RWPE2 (cell line): ENCODE measurements at regions not wholly inside any gene's neighbourhood (a gene's known extent, or its start where the extent isn't known, plus 50 kb on each side); places are given as distances from the start of the nearest gene placed in this dataset.

ENCODE experiments used
- ATAC-seq: fragments of 200-7000 bp; cut with Tn5 transposase; 3 replicates; pipeline ENCODE4 v1.9.1; 2021; ENCODE audit warnings: low read depth
- DNase-seq: peaks from one replicate; pipeline ENCODE4 v3.0.0-alpha.2; 2020; ENCODE audit warnings: low spot score
- H3K27ac ChIP-seq: fragments of 450-650 bp; 2 replicates; pipeline ENCODE4 v1.5.1; 2017; ENCODE audit warnings: mild to moderate bottlenecking; ENCODE audit not compliant: poor library complexity, severe bottlenecking
- H3K27me3 ChIP-seq: fragments of 250-450 bp; sonication (Bioruptor Pico); 2 replicates; pipeline ENCODE4 v1.5.1; 2021; ENCODE audit warnings: mild to moderate bottlenecking, moderate library complexity; ENCODE audit not compliant: insufficient read depth, poor library complexity, severe bottlenecking
- H3K36me3 ChIP-seq: fragments of 250-450 bp; sonication (Bioruptor Pico); 2 replicates; pipeline ENCODE4 v1.5.1; 2020; ENCODE audit warnings: low read depth, mild to moderate bottlenecking, moderate library complexity
- H3K4me1 ChIP-seq: fragments of 250-450 bp; sonication (Bioruptor Pico); 2 replicates; pipeline ENCODE4 v1.5.1; 2021; ENCODE audit warnings: mild to moderate bottlenecking, moderate library complexity; ENCODE audit not compliant: insufficient read depth, poor library complexity, severe bottlenecking
- H3K4me3 ChIP-seq: fragments of 250-450 bp; sonication (Bioruptor Pico); 2 replicates; pipeline ENCODE4 v1.5.1; 2021; ENCODE audit warnings: mild to moderate bottlenecking, moderate library complexity; ENCODE audit not compliant: severe bottlenecking
- H3K9me3 ChIP-seq: fragments of 250-450 bp; sonication (Bioruptor Pico); 2 replicates; pipeline ENCODE4 v1.5.1; 2021; ENCODE audit warnings: mild to moderate bottlenecking, moderate library complexity; ENCODE audit not compliant: severe bottlenecking
- TF ChIP-seq, protein P1 (sequence below): fragments of 450-650 bp; IDR thresholded peaks from one replicate; pipeline ENCODE4 v1.5.1; 2017; ENCODE audit warnings: mild to moderate bottlenecking, moderate library complexity; ENCODE audit not compliant: poor library complexity, severe bottlenecking

DNA sequence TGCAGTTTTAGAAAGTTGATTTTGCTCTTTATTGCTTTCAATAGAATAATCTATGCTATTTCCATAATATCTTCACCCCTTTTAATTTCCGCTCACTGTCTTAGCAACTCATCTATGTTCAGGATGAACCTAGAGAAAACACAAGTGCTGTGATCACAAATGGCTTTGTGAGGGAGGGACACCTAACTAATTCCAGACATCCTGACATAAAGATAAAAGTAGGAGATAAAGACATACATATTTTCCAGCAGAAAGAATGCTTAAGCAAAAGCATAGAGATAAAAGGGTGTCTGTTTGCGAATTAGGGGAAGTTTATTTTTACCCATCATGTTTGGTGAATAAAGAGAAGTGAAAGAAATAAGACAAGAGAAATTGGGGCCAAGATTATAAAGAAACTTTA lies 254.2 kb downstream of the KCNJ2 start:
- TF ChIP-seq, protein P1, sequence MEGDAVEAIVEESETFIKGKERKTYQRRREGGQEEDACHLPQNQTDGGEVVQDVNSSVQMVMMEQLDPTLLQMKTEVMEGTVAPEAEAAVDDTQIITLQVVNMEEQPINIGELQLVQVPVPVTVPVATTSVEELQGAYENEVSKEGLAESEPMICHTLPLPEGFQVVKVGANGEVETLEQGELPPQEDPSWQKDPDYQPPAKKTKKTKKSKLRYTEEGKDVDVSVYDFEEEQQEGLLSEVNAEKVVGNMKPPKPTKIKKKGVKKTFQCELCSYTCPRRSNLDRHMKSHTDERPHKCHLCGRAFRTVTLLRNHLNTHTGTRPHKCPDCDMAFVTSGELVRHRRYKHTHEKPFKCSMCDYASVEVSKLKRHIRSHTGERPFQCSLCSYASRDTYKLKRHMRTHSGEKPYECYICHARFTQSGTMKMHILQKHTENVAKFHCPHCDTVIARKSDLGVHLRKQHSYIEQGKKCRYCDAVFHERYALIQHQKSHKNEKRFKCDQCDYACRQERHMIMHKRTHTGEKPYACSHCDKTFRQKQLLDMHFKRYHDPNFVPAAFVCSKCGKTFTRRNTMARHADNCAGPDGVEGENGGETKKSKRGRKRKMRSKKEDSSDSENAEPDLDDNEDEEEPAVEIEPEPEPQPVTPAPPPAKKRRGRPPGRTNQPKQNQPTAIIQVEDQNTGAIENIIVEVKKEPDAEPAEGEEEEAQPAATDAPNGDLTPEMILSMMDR, result no peak
- Histone ChIP-seq H3K27me3 (peaks cover 19% of the 10 kb centered on the region), H3K4me3 (no peak overlapping the region), H3K9me3 (no peaks in the 10 kb centered on the region), H3K36me3 (no peaks in the 10 kb centered on the region), H3K4me1 (no peaks in the 10 kb centered on the region), H3K27ac (no peak overlapping the region)
- ATAC-seq (no peak), DNase-seq (no peak)

DNA sequence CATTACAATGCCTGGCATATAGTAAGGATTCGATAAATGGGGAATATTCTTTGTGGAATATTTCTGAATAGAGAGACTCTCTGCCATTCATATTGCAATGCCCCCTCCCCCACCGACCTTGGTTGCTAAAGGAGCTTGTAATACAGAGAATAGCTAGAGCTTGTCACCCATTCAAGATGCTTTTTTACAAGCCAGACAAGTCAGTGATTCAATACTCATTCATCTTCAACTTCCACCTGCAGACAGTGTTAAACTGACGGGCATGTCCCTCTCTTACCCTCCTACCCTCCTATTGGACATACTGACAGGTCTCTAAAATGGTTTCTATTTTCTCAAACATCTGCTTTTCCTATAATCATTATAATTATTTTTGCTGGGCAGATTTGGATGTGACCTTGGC lies 257.4 kb downstream of the KCNJ2 start:
- H3K27me3 ChIP-seq, result peaks cover 19% of the 10 kb centered on the region
- H3K27ac ChIP-seq, result no peak overlapping the region
- DNase-seq (no peak), ATAC-seq (no peak)
- no peaks in the 10 kb centered on the region for H3K4me1 ChIP-seq
- H3K36me3 ChIP-seq, result no peaks in the 10 kb centered on the region
- TF ChIP-seq, protein P1, result no peak
- H3K4me3 ChIP-seq, result no peak overlapping the region
- H3K9me3 ChIP-seq, result no peaks in the 10 kb centered on the region

DNA sequence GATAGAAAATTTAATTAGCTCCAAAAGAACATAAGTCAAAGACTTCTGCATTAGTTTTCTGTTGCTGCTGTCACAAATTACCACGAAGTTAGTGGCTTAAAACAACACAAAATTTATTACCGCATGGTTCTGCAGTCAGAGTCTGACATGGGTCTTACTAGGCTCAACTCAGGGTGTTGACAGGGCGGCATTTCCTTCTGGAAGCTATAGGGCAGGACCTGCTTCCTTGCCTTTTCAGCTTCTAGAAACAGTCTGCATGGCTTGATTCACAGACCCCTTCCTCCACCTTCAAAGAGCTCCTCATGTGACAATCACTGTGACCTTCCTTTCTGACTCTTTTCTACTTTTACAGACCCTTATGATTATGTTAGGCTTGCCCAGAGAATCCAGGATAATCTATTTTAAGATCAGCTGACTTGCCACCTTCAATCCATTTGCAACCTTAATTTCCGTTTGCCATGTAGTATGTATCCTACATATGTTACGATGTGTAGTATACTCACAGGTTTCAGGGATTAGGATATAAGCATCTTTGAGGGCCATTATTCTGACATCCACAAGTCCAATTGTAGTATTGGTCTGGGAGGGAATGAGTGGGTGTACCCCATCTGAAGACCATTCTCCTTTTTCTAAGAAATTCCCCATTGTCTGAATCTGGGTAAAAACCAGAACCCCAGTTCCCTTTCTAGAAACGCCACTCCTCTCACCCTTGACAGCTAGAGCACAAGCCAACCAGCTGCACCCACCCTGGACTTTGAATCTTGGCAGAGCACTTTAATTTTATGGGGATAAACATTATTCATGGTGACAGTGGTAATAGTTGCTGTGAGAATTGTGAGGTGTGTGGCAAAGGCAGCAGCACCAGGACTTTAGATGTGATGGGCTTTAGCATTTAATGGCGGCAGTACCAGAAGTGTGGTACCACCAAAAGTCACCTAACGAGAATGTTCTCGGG lies 265.5 kb downstream of the KCNJ2 start:
- TF ChIP-seq, protein P1, result no peak
- Histone ChIP-seq H3K4me1 (no peaks in the 10 kb centered on the region), H3K9me3 (no peaks in the 10 kb centered on the region), H3K27ac (no peak overlapping the region), H3K27me3 (no peaks in the 10 kb centered on the region), H3K36me3 (no peaks in the 10 kb centered on the region), H3K4me3 (no peak overlapping the region)
- no peak for DNase-seq
- no peak for ATAC-seq

DNA sequence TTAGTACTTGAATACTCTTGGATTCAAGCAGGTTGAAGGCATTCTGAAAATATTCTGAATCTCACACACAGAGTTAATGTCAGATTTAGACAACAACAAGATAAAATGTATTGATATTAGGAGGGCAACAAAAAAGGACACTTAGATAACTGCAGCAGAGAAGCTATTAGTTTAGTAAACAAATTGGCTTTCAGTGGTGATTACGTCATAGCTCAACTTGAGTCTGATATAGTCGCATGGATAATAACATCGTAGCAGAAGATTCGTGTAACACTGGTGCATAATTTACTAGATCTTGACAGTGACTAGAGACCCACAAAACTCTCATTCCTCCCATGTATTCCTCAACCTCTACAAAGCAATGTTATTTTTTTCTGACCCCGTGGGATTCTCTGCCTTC lies 268.3 kb downstream of the KCNJ2 start:
- DNase-seq (no peak), ATAC-seq (no peak)
- H3K27me3 ChIP-seq, result peaks cover 5% of the 10 kb centered on the region
- no peak overlapping the region for H3K4me3 ChIP-seq
- H3K36me3 ChIP-seq, result no peaks in the 10 kb centered on the region
- H3K9me3 ChIP-seq, result no peaks in the 10 kb centered on the region
- H3K4me1 ChIP-seq, result no peaks in the 10 kb centered on the region
- H3K27ac ChIP-seq, result no peak overlapping the region
- TF ChIP-seq, protein P1, result no peak

DNA sequence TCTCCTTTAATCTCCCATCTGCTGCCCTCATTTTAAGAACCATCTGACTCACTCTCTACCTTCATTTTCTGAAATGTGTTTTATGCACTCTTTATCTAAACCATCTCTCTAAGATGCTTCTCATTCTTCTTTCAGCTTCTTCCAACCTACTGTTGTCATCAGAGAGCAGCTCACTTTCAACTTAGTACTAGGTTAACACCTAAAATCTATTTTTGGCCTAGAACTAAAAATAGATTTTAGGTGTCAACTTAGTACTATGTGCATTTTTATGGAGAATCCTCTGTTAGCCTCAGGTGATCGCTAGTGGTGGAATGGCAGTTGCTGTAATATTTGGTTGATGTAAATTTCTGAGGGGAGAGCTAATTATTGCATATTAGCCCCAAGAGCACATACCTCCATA lies 277.1 kb downstream of the KCNJ2 start:
- DNase-seq, result no peak
- Histone ChIP-seq H3K27ac (no peak overlapping the region), H3K9me3 (no peaks in the 10 kb centered on the region), H3K4me1 (peaks cover 3% of the 10 kb centered on the region), H3K36me3 (no peaks in the 10 kb centered on the region), H3K4me3 (no peak overlapping the region), H3K27me3 (no peaks in the 10 kb centered on the region)
- no peak for ATAC-seq
- TF ChIP-seq, protein P1, result no peak
